ENCODE measurements at regions not wholly inside any gene's neighbourhood (a gene's known extent, or its start where the extent isn't known, plus 50 kb on each side); places are given as distances from the start of the nearest gene placed in this dataset.

GRCh38 chr6:9564021-9564420 lies 850.9 kb downstream of the TFAP2A start:
- no peak for DNase-seq

DNA sequence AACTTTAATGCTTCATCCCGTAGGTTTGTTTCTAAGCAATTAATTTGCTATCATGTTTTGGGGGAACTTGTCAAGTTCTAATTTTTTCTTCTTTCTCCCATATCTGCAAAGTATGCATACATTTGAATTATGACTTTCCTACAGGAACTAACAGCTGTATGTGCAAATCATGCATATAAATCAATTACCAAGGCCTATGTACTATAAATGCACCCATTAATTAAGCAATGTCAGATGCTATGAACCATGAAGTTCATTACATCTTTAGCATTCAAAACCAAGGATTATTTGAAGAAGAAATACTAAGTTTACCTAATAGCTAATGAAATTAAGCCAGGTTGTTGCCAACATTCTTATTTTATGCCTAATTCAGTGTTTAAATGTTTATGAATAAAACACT lies 851.3 kb downstream of the TFAP2A start:
- DNase-seq = no peak

GRCh38 chr6:9554806-9555205 lies 860.1 kb downstream of the TFAP2A start:
- DNase-seq = no peak

DNA sequence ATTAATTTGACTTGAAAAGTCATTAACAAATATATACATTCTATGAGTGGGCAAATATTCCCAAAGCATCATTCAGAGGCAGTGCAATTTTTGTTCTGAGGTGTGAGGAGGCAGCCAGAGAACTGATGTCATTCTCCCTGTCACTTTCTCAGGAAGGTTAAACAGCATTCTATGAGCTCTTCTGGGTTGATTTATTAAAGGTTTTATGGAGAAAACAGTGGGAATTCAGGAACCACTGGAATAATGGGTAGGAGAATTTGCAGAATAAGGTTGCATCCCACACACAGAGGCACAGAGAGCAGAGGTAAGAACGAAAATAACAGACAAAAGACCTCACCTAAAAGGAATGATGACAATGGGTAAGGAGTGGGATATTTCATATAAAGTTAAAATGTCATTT lies 860.6 kb downstream of the TFAP2A start:
- DNase-seq = no peak

GRCh38 chr6:9553002-9553401 lies 861.9 kb downstream of the TFAP2A start:
- no peak for DNase-seq

- no peak for DNase-seq
Measured at GRCh38 chr6:9543649-9544048, 871.2 kb downstream of the TFAP2A start.

GRCh38 chr6:9540534-9541126 lies 874.2 kb downstream of the TFAP2A start:
- DNase-seq = no peak

GRCh38 chr6:9540126-9540525 lies 874.7 kb downstream of the TFAP2A start:
- DNase-seq = no peak

DNA sequence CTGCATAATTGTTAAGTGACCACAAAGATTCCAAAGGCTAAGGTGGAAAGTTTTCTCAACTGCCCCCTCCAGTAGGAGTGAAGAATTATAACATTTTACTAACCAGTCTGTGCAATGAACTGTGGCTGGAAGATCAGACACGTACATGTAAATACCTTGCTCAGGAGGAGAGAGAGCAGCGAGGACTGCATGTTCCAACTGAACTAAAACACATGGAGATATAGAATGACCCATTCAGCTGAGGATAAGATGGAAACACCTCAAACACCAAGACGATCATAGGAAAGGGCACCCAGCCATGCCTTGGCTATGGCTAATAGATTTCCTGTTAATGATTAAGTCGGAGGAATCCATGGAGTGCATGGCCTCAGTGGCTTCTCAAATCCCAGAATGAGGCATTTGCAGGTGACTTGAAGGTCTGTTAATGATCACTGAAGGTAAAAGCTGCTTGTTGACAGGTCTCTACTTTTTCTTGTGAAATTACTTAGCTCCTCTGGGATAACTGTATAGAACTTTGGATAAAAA lies 875.6 kb downstream of the TFAP2A start:
- no peak for DNase-seq

DNA sequence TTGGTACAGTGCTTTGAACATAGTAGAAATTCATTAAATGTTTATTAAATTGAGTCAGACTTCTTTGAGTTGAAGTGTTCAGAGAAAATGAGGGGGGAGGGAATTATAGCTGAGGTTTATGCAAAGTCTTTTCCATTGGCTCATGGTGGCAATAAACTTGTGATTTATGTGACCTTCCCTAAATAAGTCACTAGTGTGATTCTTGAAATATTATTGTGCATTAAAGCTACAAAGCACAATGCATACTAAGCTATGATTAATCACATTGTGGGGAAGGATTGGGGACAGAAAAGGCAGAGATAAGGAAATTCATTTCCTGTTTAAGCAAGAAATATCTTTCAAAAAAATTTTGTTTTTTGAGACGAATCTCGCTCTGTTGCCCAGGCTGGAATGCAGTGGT lies 877.5 kb downstream of the TFAP2A start:
- DNase-seq = no peak

DNA sequence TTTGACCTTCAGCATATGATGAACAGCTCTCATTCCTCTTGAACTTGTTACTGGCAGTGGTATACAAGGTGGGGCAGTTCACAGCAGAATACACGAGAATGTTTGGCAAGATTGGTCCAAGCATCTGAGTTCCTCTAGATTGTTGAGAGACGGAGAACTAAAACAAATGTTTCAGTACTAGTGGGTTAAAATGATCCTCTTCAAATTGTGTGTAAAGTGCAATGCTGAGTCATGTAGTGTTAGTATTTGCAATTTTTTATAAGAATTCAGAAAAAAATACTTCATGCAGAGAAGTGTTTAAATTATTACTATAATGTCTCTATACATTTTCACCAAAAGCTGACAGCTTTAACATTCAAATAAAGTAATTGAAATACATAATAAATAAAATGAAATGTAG lies 879.8 kb downstream of the TFAP2A start:
- DNase-seq = no peak

DNA sequence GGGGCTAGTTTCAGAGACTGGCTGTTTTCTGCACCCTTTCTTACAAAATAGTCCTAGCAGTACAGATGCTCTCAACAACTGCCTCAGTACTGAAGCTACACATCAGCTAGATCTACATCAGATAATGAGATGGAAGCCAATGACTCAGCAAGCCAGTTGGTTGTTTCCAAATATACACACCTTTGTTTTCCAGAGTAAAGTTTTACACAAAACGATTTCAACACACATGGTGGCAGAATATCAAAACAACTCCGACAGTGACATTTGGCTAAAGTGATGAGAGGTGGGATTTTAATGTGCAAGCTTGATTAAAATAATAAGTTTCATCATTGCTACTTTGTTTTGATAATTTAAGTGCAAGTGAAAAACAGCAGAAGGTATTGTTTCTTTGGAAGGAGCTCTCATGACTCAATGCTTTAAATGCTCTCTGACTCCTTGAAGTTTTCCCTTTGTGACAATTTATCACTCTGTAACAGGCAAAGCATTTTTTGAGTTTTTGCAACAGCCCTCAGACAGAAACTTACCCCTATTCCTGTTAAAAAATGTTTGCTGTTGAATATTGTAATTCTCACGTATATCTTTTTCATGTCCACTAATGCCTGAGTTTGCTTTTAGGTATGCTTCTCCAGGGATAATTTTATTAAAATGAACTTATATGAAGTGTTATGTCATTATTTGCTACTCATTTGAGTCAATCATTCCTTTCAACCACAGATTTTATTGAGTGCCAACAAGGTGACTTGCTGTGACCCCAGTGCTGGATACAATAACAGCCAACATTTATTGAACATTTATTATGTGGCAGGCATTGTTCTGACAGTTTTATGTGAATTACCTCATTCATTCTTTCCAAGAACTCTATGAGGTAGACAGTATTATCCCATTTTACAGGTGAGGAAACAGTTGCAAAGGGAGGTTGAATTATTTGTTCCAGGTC lies 882.0 kb downstream of the TFAP2A start:
- no peak for DNase-seq

- DNase-seq = no peak
Measured at GRCh38 chr6:9527679-9528286, 887.1 kb downstream of the TFAP2A start.

- DNase-seq = no peak
Measured at GRCh38 chr6:9523462-9523861, 891.4 kb downstream of the TFAP2A start.

DNA sequence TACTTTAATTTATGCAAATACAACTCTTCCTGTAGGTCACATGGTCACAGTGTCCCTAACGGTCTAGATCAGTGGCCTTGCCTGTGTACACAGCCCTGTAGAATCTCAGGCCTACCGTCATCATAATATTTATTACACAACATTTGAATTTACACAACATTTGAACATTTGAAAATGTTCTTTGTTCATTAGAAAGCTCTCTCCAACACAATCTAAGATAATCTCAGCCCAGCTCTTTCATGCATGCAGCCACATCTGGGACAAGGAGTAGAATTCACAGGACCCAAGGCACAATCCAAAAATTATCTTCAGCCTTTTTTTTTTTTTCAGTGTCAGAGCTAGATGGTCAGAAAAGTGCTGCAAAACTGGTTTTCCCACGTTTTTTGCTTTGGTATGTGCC lies 892.8 kb downstream of the TFAP2A start:
- no peak for DNase-seq

- no peak for DNase-seq
Measured at GRCh38 chr6:9521152-9521530, 893.7 kb downstream of the TFAP2A start.

- no peak for DNase-seq
Measured at GRCh38 chr6:9520417-9521151, 894.3 kb downstream of the TFAP2A start.

DNA sequence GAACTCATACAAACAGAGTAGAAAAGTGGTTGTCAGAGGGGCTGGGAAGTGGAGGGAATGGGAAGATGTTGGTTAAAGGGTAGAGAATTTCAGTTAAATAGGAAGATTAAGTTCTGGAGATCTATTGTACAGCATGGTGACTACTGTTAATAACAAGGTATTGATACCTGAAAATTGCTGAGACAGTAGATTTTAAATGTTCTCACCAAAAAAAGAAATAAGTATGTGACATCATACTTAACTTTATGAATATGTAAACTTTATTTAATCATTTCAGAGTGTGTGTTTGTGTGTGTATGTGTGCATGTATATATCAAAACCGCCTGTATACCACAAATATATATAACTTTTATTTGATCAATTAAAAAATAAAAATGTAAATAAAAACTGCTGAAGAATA lies 896.4 kb downstream of the TFAP2A start:
- DNase-seq = no peak

GRCh38 chr6:9517806-9518205 lies 897.1 kb downstream of the TFAP2A start:
- no peak for DNase-seq

DNA sequence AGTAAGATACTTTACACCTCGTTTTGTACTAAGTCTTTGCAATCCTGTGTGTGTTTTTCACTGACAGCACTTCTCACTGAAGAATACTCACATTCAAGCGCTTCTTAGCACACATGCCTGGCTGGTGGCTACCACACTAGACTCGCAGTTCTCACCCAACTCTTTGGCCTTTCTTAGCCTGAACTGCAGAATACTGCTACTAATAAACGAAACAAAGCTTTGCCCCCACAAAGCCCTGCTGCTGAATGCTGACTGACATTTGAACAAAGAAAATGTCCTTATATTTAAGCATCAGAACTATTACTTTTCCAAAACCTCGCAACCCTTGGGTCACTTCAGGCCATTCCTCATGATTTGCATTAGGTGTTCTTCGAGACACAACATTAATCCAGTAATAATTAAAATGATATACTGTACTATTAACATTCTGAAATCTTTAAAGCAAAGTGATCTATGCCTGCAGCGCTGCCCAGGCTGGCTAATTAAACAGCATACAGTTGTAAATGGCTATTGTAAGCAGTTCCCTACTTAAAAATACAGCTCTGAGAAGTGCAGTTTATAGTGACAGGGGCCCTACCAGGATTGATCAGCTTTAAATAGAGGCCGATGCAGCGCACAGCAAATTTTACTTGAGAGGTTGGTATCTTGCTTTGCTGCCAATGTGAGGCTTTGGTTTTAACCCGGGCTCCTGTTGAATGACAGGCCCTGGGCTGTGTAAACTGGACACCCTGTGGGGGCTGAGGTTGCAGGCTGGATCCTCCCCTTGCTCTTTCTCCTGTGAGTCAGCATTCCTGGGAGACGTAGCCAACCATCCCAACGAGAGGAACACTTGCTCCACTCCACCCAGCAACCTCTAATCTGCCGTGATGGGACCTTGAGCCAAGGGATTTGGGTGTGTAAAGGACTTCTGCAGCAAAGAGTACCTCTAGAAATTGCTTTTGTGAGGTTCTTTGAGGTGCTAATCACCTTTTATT lies 899.0 kb downstream of the TFAP2A start:
- no peak for DNase-seq

DNA sequence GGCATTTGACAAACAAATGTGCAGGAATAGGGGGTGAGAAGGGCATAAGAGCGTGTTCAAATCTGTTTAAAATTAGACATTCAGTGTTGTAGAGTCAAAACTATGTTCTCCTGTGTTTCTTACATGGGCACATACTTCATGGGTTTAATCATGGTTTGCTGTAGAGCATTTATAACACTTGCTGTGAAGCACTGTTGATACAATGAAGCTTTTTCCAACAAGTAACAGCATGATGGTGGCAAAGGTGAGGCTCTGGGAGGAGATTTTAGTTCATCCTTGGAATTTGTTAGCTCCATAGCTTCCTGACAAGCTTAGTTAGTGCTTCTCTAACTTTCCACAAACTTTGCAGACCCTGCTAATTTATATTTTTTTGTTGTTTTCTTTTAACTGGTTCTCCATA lies 900.7 kb downstream of the TFAP2A start:
- DNase-seq = no peak

- no peak for DNase-seq
Measured at GRCh38 chr6:9511157-9511556, 903.7 kb downstream of the TFAP2A start.
